ENCODE measurements at regions not wholly inside any gene's neighbourhood (a gene's known extent, or its start where the extent isn't known, plus 50 kb on each side); places are given as distances from the start of the nearest gene placed in this dataset.
"Not testable (repeated sequence)": the region's sequence is repeated elsewhere in the genome, so short reads cannot be mapped to it uniquely, and the experiment has no call there.

DNA sequence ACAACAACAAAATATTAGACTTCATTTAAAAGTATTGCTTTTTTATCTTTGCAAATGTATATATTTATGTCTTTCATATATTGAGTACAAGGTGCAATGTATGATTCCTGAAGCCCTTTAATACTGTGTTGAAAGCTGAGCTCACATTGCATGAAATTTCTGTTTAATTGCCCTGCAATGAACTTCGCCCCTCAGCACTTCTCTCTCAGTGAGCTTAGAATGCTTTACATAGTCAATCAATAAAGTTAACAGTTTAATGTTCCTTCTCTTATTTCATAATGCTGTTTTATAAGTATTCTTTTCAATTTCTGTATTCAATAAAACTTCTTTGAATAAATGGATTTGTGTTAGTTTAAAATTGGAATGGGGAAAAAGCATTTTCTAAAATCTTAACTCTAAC lies 607.1 kb downstream of the SOX5 start:
- in situ Hi-C loops (cut with MboI; ENCODE audit: low sequenced_read_pairs): no loop called here

DNA sequence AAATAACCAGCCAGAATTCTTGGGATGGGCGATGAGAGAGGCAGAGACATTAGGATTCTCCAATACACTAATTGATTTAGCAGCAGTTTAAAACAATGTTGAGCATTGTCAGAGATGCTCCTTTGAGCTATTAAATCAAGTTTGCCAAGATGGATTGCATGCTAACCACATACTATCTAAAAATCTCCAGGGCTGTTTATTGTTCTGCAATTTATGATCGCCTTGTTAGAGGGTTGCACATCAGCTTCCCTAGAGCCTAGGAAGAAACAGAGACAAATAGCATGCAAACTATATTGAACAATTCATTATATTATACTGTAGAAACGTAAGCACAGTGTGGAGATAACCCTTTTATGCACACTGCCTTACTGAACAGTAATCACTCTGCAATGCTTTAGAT lies 599.9 kb downstream of the SOX5 start:
- in situ Hi-C loops (cut with MboI; ENCODE audit: low sequenced_read_pairs): no loop called here

DNA sequence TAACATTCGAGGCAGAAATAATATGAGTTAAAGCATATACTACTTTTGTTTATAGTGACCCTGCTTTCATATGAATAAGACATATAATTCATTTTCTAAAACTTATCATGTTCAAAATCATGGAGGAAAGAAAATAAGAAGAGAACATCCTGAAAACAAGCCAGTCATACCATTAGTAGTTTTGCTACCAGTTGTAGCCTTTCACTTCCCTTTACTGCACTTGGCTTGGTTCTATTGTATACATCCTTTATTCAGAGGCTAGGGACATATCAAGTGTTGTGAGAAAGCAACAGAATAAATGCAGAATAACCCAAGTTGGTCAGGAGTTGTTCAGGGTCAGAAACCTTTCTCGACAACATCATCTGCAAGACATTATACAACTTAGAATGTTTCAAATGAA lies 598.7 kb downstream of the SOX5 start:
- in situ Hi-C loops (cut with MboI; ENCODE audit: low sequenced_read_pairs): no loop called here

DNA sequence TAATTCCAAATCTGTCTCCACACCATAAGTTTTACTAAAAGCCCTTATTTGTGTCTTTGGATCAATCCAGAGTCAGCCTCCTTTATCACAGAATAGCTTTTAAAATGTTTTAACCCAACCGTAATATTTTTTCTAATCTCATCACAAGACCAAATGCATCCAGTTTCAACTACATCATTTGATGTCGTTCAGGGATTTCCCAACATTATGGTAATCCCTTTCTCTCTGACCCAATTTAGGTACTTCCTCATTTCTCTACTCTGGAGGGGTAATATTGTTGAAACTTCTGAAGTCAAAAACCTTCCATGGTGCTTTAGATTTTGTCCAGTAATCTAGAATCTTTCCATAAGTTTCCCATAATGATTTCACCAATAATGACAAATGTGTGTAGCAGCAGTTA lies 596.8 kb downstream of the SOX5 start:
- in situ Hi-C loops (cut with MboI; ENCODE audit: low sequenced_read_pairs): no loop called here

DNA sequence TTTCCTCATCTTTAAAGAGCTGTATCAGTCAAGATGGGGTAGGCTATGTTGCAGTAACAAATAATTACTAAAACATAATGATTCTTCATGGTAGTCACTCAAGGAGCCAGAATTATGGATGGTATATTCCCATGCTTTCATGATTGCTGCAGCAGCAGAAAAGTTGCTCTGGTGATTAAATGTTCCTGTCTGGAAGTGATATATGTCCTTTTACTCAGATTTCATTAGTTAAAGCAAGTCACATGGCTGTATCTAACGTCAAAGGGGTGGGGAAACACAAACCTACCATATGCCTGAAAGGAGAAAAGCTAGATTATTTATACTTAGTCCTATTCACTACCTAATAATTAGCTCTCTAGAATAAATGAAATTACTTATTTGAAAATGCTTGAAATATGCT lies 594.7 kb downstream of the SOX5 start:
- in situ Hi-C loops (cut with MboI; ENCODE audit: low sequenced_read_pairs): no loop called here

DNA sequence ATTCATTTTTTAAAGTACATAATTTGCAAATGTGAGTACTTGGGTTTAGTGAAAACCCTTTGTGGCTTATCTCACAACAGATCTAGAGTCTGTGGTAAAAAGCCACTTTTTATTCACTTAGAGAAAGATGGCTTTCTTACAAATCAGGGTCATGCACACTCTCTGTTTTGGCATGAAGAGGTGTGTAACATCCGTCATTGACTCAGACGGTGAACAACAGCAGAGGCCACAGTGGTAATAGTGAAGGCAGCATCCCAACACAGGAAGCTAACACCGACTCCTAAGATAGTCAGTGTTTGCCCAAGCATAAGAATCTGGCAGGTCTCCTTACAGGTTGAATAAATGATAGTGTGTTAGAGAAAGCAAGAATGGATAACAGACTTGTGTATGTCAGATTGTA lies 593.0 kb downstream of the SOX5 start:
- in situ Hi-C loops (cut with MboI; ENCODE audit: low sequenced_read_pairs): no loop called here

DNA sequence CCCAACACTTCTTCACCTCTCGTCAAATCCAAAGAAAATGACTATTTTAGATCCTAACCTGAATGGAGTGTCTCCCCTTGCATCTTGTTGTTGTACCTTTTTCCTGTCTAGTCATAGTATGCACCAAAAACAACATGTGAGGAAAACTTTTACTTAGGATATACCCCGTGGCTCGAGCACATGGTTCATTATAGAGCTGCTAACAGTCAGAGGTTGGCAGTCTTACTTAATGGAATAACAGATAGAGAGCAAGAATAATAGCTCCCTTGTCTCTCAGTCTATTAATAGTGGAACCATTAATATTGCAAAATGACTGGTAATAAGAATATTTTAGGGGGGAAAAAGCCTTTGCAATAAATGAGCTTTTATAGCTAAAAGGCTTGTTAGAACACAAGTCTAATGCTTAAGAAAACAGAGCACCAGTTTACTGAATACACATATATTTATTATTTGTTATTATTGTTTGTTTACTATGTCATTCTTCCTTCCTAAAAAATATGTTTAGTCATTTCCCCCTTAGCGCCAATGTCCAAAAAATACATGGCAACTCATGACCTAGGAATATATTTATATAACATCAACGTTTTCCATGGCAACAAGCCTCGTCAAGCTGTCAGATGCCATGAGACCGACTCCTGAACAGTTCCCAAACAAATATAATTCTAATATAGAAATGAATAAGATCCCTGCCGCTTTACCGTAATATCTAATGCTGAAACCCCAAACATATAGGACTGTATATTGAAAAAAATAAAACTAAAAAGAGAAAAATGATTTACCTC lies 592.4 kb downstream of the SOX5 start:
- in situ Hi-C loops (cut with MboI; ENCODE audit: low sequenced_read_pairs): no loop called here

DNA sequence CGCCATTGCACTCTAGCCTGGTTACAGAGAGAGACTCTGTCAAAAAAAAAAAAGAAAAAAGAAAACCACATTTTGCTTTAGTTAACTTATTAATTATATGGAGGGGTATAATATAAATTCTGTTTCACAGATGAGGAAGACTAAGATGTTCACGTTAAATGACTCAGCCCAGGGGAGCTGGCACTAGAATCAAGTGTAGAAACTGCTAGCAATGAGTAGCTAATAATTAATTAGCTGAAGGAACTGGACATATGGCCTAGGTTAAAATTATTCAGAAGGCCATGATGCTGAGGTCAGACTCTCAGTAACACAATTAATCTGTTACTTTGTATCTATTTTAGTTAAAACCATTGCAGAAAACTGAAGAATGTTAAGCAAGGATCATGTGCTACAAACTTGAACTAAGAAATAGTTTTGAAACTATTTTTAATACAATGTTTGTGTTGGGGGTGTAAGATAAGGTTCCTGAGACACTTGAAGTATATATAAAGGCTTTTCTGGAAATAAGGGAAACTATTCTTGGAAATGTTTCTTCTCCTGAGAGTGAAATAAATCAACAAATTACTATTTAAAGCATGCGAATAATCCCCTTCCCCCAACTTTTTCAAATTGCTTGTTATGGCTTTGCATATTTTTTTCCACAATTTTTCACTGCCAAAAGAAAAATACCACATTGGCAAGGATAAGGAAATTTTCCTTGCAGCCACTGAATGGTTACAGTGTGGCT lies 589.3 kb downstream of the SOX5 start:
- in situ Hi-C loops (cut with MboI; ENCODE audit: low sequenced_read_pairs): no loop called here

DNA sequence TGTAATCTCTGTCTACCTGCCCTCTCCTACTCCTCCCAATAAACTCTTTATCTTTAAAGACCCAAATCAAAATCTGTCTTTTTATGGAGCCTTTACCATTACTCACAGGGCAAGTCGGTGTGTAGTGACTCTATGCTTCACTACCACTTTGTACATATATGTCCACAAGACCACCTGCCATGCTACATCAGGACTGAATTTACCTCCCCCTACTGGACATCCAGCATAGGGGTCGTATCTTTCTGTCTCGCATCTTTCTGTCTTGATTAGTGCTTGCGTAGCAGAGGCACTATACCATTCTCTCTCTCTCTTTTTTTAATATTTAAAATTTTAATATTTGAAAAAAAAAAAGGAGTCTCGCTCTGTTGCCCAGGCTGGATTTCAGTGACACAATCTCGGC lies 587.5 kb downstream of the SOX5 start:
- in situ Hi-C loops (cut with MboI; ENCODE audit: low sequenced_read_pairs): no loop called here

DNA sequence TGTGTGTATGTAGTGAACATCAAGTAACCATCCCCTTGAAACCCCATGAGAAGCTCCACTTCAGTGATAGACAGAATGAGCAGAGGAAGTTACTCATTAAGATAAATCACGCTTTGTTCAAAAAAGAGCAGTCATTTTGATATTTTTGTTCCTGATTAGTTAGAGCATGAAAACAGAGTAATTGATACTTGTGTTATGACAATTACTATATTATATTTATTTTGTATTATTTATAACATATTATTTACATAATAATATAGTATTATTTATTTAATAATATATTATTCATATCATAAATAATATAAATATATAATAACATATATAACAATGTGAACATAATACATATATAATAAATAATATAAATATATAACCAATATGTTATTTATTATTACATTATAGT lies 580.9 kb downstream of the SOX5 start:
- in situ Hi-C loops (cut with MboI; ENCODE audit: low sequenced_read_pairs): no loop called here

DNA sequence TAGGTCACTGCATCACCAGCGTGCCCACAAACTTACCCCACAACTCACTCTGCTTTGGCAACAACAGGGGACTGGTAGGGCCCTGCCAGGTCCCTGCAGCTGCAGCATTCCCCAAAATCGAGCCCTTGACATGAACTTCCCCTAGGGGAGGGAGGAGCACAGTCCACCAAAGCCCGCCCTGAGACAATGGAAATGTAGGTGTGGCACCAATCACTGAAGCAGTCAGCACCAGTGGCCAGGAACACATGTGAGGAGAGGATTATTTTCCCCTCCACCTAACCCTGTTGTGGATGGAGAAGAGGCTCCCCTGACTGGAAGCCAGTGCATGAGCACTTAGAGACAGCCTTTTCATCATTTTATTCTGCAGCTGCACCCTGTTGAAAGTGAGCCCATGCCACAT lies 573.8 kb downstream of the SOX5 start:
- in situ Hi-C loops (cut with MboI; ENCODE audit: low sequenced_read_pairs): no loop called here

DNA sequence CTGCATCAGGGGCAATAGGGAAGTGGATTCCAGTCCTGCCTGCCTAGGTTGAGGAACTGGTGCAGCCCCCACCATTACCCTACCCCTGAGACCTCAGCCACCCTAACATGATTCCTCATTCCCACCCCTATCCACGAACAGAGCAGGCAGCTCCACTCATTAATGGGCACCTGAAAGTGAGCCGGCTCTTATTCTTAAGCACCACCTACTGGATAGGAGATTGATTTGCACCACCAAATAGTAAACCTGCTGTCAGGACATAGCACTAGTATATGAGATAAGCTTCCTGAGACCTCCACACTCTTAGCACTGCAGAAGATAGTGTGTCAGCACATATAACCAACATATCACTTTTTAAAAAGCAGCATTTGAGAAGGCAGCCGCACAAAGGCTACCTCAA lies 573.2 kb downstream of the SOX5 start:
- in situ Hi-C loops (cut with MboI; ENCODE audit: low sequenced_read_pairs): no loop called here

DNA sequence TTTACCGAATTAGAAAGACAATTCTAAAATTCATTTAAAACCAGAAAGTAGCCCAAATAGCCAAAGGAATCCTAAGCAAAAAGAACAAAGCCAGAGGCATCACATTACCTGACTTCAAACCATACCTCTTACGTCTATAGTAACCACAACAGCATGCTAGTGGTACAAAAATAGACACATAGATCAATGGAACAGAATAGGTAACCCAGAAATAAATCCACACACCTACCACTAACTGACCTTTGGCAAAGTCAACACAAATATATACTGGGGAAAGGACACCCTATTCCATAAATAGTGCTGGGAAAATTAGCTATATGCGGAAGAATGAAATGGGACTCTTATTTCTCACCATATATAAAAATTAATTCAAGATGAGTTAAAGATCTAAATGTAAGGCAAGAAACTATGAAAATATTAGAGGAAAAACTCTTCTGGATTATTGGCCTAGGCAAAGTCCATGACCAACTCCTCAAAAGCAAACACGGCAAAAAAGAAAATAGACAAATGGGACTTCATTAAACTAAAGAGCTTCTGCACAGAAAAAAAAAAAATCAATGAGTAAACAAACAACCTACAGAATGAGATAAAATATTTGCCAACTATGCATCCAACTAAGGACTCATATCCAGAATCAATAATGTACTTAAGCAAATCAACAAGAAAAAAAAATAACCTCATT lies 568.9 kb downstream of the SOX5 start:
- in situ Hi-C loops (cut with MboI; ENCODE audit: low sequenced_read_pairs): no loop called here

DNA sequence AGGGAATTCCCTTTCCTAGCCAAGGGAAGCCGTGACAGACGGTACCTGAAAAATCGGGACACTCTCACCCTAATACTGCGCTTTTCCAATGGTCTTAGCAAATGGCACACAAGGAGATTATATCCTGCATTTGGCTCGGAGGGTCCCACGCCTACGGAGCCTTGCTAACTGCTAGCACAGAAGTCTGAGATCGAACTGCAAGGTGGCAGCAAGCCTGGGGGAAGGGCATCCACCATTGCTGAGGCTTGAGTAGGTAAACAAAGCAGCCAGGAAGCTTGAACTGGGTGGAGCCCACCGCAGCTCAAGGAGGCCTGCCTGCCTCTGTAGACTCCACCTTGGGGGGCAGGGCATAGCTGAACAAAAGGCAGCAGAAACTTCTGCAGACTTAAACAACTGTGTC lies 560.6 kb downstream of the SOX5 start:
- in situ Hi-C loops (cut with MboI; ENCODE audit: low sequenced_read_pairs): not testable (repeated sequence)

DNA sequence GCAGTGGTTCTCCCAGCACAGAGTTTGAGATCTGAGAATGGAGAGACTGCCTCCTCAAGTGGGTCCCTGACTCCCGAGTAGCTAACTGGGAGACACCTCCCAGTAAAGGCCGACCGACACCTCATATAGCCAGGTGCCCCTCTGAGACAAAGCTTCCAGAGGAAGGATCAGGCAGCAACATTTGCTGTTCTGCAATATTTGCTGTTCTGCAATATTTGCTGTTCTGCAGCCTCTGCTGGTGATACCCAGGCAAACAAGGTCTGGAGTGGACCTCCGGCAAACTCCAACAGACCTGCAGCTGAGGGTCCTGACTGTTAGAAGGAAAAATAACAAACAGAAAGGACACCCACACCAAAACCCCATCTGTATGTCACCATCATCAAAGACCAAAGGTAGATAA lies 560.2 kb downstream of the SOX5 start:
- in situ Hi-C loops (cut with MboI; ENCODE audit: low sequenced_read_pairs): not testable (repeated sequence)

DNA sequence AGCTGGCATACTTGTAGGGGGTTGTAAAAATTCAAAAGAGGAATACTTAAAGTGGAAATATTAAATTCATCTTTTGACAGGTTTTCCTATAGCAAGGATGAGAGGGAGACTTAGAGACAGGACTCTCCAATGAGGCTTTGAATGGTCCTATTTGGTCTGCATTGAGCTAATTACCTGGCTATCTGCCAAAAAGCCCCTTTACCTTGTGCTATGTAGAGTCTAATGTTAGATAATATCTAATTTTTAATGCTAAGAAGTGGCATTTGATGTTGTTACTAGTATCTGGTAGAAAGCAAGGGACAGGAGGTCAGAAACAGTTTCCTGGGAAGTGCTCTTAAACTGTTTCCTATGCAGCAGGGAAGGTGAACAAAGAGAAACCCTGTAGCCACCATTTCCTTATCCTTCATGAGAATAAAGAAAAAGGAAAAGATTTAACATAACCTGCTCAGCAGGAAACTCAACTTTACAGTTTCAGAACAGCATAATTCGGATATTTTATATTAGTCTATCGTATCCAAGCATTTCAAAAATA lies 550.0 kb downstream of the SOX5 start:
- in situ Hi-C loops (cut with MboI; ENCODE audit: low sequenced_read_pairs): no loop called here

DNA sequence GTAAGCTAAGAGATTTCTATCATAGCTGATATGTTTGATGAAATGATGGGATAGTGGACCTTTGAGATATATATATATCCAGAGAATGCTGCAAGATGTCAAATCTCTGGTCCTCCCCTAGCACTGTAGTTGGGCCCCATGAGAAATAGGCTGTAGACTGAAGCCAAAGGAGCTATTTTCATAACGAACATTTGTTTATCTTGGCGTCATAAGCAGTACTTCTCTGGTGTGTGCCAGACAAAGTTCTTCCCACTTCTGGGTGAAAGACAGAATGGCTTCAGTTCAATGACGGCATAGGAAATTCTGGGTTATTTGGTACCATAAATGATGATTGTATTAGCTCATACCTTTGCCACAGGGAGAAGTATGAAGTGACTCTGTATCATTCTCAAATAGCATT lies 534.3 kb downstream of the SOX5 start:
- in situ Hi-C loops (cut with MboI; ENCODE audit: low sequenced_read_pairs): no loop called here

DNA sequence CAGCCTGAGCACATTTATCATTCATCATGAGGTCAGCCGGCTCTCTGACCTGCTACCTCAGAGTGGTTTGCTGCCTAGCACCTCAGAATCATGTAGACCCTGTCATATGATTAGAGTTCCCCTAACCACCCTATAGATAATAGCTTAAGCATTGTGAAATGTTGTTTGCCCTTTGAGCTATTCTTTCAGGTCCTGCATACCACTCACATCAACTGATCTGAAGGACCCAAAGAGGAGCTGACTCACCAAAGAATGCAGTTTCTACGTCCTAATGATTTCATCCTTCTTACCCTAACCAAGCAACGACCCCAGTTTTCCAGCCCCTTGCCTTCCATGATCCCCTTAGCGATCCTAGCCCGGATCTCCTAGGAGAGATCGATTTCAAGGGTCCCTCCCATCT lies 527.9 kb downstream of the SOX5 start:
- in situ Hi-C loops (cut with MboI; ENCODE audit: low sequenced_read_pairs): no loop called here

DNA sequence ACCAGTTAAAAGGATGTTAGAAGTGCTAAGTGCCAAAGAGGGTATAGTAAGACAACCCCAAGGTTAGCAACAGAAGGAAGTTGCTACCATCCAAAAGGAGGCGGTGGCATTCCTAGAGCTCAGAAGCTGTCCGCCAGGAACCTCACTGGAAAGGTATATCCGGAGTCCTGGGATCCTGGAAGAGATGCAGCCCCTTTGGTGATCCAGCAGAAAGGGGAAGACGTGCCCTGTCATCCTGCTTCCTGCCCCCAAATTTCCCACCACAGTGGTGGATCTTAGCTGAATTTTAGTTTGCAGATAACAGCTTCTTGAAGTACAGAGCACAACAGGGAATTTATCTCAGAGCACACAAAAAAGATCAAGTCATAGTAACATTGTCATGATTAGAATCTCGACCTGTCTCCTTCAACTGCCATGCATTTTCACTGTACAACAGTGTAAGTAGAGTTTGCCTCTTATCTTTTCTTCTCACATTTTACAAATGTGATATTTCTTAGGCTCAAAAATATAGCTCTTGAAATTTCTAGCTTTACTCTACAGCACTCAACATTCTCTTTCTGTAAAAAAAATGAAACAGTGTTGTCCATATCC lies 526.3 kb downstream of the SOX5 start:
- in situ Hi-C loops (cut with MboI; ENCODE audit: low sequenced_read_pairs): no loop called here

DNA sequence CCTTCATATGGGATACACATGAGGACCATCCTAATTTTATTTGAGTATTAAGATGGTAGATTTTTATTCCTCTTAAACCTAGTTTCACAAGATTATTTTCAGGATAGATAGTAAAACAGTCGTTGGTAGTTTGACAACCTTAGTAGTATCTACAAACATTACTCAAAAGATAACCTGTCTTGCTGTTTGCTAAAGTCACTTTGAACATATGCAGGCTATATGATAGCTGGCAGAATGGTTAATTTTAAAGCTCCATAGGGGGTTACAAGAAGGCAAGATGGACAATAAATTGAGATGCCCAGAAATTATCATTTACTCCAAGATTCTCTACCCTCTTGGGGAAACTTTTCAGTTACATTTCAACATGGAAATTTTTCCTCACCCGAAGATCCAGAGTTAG lies 525.7 kb downstream of the SOX5 start:
- in situ Hi-C loops (cut with MboI; ENCODE audit: low sequenced_read_pairs): no loop called here

DNA sequence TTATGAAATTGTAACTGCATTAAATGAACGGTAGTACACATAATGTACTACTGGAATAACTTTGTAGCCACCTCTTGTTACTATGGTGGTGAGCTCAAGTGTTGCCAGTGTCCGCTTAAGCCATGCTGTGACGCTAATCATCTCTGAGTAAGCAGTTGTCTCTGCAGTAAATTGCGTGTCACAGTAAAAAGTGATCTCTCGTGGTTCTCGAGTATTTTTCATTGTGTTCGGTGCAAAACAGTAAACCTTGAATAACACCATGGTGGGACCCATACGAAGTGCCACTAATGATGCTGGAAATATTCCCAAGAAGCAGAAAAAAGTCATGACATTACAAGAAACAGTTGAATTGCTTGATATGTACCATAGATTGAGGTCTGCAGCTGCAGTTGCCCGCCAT lies 524.8 kb downstream of the SOX5 start:
- in situ Hi-C loops (cut with MboI; ENCODE audit: low sequenced_read_pairs): no loop called here

Measured in HL-60/S4 (cell line).